ENCODE measurements at regions not wholly inside any gene's neighbourhood (a gene's known extent, or its start where the extent isn't known, plus 50 kb on each side); places are given as distances from the start of the nearest gene placed in this dataset.

DNA sequence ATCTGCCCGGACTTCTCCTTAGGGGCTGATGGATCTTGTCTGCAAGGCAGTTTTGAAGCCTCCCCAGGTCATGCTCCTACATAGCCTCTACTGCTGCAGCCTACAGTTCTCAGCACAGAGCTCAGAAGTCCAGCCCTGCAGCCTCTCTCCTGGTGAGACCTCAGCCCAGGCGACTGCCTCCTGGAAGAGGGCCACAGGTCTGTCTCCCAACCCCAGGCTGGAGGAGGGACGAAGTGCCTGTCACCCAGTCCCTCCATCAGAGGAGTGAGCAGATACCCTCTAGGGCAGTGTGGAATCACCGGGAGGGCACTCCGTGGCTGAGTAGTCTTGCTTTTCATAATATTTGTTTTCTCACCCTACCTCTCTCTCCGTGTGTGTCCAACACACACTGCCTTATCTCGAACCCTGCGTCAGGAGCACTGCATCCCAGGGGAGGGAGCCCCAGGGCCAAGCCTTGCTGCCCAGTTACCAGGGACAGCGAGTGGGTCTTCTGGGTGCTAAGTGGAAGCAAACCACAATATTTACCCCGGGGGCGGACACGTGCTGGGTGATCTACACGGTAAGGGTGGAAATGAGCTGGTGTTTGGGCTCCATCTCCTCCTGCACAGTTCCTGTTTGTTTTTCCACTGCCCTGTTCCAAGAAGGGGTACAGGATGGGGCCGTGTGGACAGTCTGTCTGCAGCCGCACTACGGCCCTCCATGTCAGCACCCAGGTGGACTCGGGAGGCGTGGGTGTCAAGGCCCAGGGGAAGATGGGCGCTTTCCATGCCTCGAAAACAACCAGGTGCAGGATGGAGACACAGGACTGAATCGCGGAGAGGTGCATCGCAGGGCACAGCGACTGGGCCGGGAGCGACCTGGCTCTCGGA is 133.7 kb upstream of the HSD17B12 start:
- Histone ChIP-seq H3K4me3 (peak overlapping the region; percentile 57), H3K27me3 (ENCODE audit: insufficient read depth) (peaks cover 67% of the 10 kb centered on the region), H3K36me3 (ENCODE audit: insufficient read depth) (no peaks in the 10 kb centered on the region), H4K20me1 (replicated peaks; ENCODE audit: insufficient read depth) (no peaks in the 10 kb centered on the region), H3K27ac (ENCODE audit: low read depth) (no peak overlapping the region), H3K9me2 (ENCODE audit: insufficient read depth) (peaks cover 10% of the 10 kb centered on the region; the same call in 1 of the 2 replicates), H2AFZ (0 out of 2 replicates have a peak overlapping the region, but pooled peaks have one; percentile 63), H3K4me1 (ENCODE audit: insufficient read depth) (peaks cover 14% of the 10 kb centered on the region), H3F3A (replicated peaks; ENCODE audit: low read depth) (no peaks in the 10 kb centered on the region; the same call in 1 of the 2 replicates), H3K79me2 (replicated peaks; ENCODE audit: insufficient read depth) (no peaks in the 10 kb centered on the region), H3K4me2 (peak overlapping the region; percentile 81)
- TF ChIP-seq ZNF114 (CRISPR knock-in tag; IDR thresholded peaks at IDR 0.05): no peak
- TF ChIP-seq EZH2 (IDR thresholded peaks at IDR 0.05; ENCODE audit: low read depth, unreplicated experiment): no peak
- no peak for TF ChIP-seq EZH2phosphoT487 (IDR thresholded peaks at IDR 0.05; ENCODE audit: unreplicated experiment)
- no peak for TF ChIP-seq ZNF331 (CRISPR knock-in tag; IDR thresholded peaks at IDR 0.05; ENCODE audit: low read depth)
- TF ChIP-seq STAT1 (IDR thresholded peaks at IDR 0.05; ENCODE audit: unreplicated experiment): no peak
- TF ChIP-seq CREB1 (CRISPR knock-in tag; IDR thresholded peaks at IDR 0.05; ENCODE audit: low read depth): no peak
- TF ChIP-seq, protein P1, sequence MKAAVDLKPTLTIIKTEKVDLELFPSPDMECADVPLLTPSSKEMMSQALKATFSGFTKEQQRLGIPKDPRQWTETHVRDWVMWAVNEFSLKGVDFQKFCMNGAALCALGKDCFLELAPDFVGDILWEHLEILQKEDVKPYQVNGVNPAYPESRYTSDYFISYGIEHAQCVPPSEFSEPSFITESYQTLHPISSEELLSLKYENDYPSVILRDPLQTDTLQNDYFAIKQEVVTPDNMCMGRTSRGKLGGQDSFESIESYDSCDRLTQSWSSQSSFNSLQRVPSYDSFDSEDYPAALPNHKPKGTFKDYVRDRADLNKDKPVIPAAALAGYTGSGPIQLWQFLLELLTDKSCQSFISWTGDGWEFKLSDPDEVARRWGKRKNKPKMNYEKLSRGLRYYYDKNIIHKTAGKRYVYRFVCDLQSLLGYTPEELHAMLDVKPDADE (IDR thresholded peaks at IDR 0.05): no peak
- TF ChIP-seq, protein P2, sequence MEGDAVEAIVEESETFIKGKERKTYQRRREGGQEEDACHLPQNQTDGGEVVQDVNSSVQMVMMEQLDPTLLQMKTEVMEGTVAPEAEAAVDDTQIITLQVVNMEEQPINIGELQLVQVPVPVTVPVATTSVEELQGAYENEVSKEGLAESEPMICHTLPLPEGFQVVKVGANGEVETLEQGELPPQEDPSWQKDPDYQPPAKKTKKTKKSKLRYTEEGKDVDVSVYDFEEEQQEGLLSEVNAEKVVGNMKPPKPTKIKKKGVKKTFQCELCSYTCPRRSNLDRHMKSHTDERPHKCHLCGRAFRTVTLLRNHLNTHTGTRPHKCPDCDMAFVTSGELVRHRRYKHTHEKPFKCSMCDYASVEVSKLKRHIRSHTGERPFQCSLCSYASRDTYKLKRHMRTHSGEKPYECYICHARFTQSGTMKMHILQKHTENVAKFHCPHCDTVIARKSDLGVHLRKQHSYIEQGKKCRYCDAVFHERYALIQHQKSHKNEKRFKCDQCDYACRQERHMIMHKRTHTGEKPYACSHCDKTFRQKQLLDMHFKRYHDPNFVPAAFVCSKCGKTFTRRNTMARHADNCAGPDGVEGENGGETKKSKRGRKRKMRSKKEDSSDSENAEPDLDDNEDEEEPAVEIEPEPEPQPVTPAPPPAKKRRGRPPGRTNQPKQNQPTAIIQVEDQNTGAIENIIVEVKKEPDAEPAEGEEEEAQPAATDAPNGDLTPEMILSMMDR (conservative IDR thresholded peaks at IDR 0.05; ENCODE audit: low read depth in 2 of 2): no peak
- no peak for TF ChIP-seq NANOG (IDR thresholded peaks at IDR 0.05; ENCODE audit: borderline replicate concordance)
- no peak for TF ChIP-seq POLR2AphosphoS5 (IDR thresholded peaks at IDR 0.05; ENCODE audit: low read depth)
- TF ChIP-seq, protein P3, sequence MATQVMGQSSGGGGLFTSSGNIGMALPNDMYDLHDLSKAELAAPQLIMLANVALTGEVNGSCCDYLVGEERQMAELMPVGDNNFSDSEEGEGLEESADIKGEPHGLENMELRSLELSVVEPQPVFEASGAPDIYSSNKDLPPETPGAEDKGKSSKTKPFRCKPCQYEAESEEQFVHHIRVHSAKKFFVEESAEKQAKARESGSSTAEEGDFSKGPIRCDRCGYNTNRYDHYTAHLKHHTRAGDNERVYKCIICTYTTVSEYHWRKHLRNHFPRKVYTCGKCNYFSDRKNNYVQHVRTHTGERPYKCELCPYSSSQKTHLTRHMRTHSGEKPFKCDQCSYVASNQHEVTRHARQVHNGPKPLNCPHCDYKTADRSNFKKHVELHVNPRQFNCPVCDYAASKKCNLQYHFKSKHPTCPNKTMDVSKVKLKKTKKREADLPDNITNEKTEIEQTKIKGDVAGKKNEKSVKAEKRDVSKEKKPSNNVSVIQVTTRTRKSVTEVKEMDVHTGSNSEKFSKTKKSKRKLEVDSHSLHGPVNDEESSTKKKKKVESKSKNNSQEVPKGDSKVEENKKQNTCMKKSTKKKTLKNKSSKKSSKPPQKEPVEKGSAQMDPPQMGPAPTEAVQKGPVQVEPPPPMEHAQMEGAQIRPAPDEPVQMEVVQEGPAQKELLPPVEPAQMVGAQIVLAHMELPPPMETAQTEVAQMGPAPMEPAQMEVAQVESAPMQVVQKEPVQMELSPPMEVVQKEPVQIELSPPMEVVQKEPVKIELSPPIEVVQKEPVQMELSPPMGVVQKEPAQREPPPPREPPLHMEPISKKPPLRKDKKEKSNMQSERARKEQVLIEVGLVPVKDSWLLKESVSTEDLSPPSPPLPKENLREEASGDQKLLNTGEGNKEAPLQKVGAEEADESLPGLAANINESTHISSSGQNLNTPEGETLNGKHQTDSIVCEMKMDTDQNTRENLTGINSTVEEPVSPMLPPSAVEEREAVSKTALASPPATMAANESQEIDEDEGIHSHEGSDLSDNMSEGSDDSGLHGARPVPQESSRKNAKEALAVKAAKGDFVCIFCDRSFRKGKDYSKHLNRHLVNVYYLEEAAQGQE (IDR thresholded peaks at IDR 0.05; ENCODE audit: unreplicated experiment): no peak
- TF ChIP-seq, protein P4, sequence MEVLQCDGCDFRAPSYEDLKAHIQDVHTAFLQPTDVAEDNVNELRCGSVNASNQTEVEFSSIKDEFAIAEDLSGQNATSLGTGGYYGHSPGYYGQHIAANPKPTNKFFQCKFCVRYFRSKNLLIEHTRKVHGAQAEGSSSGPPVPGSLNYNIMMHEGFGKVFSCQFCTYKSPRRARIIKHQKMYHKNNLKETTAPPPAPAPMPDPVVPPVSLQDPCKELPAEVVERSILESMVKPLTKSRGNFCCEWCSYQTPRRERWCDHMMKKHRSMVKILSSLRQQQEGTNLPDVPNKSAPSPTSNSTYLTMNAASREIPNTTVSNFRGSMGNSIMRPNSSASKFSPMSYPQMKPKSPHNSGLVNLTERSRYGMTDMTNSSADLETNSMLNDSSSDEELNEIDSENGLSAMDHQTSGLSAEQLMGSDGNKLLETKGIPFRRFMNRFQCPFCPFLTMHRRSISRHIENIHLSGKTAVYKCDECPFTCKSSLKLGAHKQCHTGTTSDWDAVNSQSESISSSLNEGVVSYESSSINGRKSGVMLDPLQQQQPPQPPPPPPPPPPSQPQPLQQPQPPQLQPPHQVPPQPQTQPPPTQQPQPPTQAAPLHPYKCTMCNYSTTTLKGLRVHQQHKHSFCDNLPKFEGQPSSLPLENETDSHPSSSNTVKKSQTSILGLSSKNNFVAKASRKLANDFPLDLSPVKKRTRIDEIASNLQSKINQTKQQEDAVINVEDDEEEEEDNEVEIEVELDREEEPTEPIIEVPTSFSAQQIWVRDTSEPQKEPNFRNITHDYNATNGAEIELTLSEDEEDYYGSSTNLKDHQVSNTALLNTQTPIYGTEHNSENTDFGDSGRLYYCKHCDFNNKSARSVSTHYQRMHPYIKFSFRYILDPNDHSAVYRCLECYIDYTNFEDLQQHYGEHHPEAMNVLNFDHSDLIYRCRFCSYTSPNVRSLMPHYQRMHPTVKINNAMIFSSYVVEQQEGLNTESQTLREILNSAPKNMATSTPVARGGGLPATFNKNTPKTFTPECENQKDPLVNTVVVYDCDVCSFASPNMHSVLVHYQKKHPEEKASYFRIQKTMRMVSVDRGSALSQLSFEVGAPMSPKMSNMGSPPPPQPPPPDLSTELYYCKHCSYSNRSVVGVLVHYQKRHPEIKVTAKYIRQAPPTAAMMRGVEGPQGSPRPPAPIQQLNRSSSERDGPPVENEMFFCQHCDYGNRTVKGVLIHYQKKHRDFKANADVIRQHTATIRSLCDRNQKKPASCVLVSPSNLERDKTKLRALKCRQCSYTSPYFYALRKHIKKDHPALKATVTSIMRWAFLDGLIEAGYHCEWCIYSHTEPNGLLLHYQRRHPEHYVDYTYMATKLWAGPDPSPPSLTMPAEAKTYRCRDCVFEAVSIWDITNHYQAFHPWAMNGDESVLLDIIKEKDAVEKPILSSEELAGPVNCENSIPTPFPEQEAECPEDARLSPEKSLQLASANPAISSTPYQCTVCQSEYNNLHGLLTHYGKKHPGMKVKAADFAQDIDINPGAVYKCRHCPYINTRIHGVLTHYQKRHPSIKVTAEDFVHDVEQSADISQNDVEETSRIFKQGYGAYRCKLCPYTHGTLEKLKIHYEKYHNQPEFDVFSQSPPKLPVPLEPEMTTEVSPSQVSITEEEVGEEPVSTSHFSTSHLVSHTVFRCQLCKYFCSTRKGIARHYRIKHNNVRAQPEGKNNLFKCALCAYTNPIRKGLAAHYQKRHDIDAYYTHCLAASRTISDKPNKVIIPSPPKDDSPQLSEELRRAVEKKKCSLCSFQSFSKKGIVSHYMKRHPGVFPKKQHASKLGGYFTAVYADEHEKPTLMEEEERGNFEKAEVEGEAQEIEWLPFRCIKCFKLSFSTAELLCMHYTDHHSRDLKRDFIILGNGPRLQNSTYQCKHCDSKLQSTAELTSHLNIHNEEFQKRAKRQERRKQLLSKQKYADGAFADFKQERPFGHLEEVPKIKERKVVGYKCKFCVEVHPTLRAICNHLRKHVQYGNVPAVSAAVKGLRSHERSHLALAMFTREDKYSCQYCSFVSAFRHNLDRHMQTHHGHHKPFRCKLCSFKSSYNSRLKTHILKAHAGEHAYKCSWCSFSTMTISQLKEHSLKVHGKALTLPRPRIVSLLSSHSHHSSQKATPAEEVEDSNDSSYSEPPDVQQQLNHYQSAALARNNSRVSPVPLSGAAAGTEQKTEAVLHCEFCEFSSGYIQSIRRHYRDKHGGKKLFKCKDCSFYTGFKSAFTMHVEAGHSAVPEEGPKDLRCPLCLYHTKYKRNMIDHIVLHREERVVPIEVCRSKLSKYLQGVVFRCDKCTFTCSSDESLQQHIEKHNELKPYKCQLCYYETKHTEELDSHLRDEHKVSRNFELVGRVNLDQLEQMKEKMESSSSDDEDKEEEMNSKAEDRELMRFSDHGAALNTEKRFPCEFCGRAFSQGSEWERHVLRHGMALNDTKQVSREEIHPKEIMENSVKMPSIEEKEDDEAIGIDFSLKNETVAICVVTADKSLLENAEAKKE (CRISPR knock-in tag; IDR thresholded peaks at IDR 0.05): no peak
- TF ChIP-seq JUNB (IDR thresholded peaks at IDR 0.05; ENCODE audit: unreplicated experiment): no peak
- Mint-ChIP-seq H3K9me3 (peaks cover 2% of the 10 kb centered on the region; the same call in 1 of the 3 replicates), H3K4me3 (peak overlapping the region; percentile 64), H3K27me3 (ENCODE audit: insufficient read depth, low read depth, poor library complexity) (peaks cover 50% of the 10 kb centered on the region), H3K27ac (no peak overlapping the region), H3K36me3 (ENCODE audit: low read depth) (peaks cover 2% of the 10 kb centered on the region; the same call in 2 of the 3 replicates), H3K4me1 (peaks cover 8% of the 10 kb centered on the region)
- DNase-seq (ENCODE audit: low spot score) (no peak), ATAC-seq (peak; percentile 76)

All from GM23338 (cell line).